Tibial artery (tissue), 4 donors: ENCODE measurements at regions not wholly inside any gene's neighbourhood (a gene's known extent, or its start where the extent isn't known, plus 50 kb on each side); places are given as distances from the start of the nearest gene placed in this dataset.

Experiments used
- DNase-seq, 2 donors: peaks; one replicate each; pipeline ENCODE4 v3.0.0-alpha.2; 2019
- H3K27ac ChIP-seq, 2 donors: fragments of 200-600 bp; sonication (generic) in 1 of 2; 1 replicate in 1 of 2; 2 replicates in 1 of 2; pipeline ENCODE4 v1.5.1; 2018 to 2019; ENCODE audit warnings: mild to moderate bottlenecking in 1 of 2
- H3K27me3 ChIP-seq, 2 donors: fragments of 200-600 bp; sonication (generic) in 1 of 2; one replicate each; pipeline versions ENCODE4 v1.5.1 to v1.6.0; 2016 to 2019
- H3K36me3 ChIP-seq, 3 donors: fragments of 200-600 bp; sonication (generic) in 2 of 3; one replicate each; pipeline ENCODE4 v1.5.1; 2016 to 2019; ENCODE audit warnings: mild to moderate bottlenecking in 2 of 3
- H3K4me1 ChIP-seq, 4 donors: fragments of 200-600 bp; sonication (generic) in 2 of 4; 1 replicate in 3 of 4; 2 replicates in 1 of 4; pipeline ENCODE4 v1.5.1; 2016 to 2019
- H3K4me3 ChIP-seq, 2 donors: fragments of 200-600 bp; sonication (generic) in 1 of 2; 1 replicate in 1 of 2; 2 replicates in 1 of 2; pipeline ENCODE4 v1.5.1; 2018 to 2019; ENCODE audit warnings: mild to moderate bottlenecking in 2 of 2
- H3K9me3 ChIP-seq, 3 donors: fragments of 200-600 bp; sonication (generic) in 1 of 3; one replicate each; pipeline ENCODE4 v1.5.1; 2016 to 2019
- CTCF ChIP-seq, 2 experiments: fragments of 200-600 bp in 1 of 2; fragments of 450-650 bp in 1 of 2; IDR thresholded peaks; one replicate each; pipeline ENCODE4 v1.5.1; 2017 to 2019; ENCODE audit warnings: antibody characterized with exemption in 2 of 2, mild to moderate bottlenecking in 1 of 2, moderate library complexity in 1 of 2
- intact Hi-C: fragments of 100-400 bp; cut with DNase I; formaldehyde crosslinking; loops from one replicate; pipeline ENCODE4 v1.15.0; 2023; ENCODE audit warnings: low total_unique reads

- Histone ChIP-seq H3K9me3 (no peaks in the 10 kb centered on the region), H3K36me3 (no peaks in the 10 kb centered on the region), H3K4me3 (no peak overlapping the region), H3K4me1 (no peaks in the 10 kb centered on the region), H3K27ac (no peak overlapping the region), H3K27me3 (no peaks in the 10 kb centered on the region)
- DNase-seq = no peak
- intact Hi-C loops = no loop called here
- no peak for TF ChIP-seq CTCF (IDR thresholded peaks at IDR 0.05)
Observed at GRCh38 chr15:35880896-35881295, 334.9 kb upstream of the DPH6 start.

GRCh38 chr15:35885870-35886269, 339.9 kb upstream of the DPH6 start:
- DNase-seq = no peak
- no peaks in the 10 kb centered on the region for H3K4me1 ChIP-seq
- H3K36me3 ChIP-seq = no peaks in the 10 kb centered on the region
- H3K27ac ChIP-seq = no peak overlapping the region
- no peaks in the 10 kb centered on the region for H3K27me3 ChIP-seq
- intact Hi-C loops = no loop called here
- H3K9me3 ChIP-seq = no peaks in the 10 kb centered on the region
- no peak overlapping the region for H3K4me3 ChIP-seq
- no peak for TF ChIP-seq CTCF (IDR thresholded peaks at IDR 0.05)

GRCh38 chr15:35886765-35887164, 340.8 kb upstream of the DPH6 start:
- intact Hi-C loops = no loop called here
- DNase-seq = no peak
- H3K36me3 ChIP-seq = no peaks in the 10 kb centered on the region

GRCh38 chr15:35888815-35889214, 342.9 kb upstream of the DPH6 start:
- Histone ChIP-seq H3K27ac (no peak overlapping the region), H3K9me3 (no peaks in the 10 kb centered on the region), H3K36me3 (no peaks in the 10 kb centered on the region), H3K4me3 (no peak overlapping the region), H3K27me3 (no peaks in the 10 kb centered on the region), H3K4me1 (no peaks in the 10 kb centered on the region)
- intact Hi-C loops = no loop called here
- no peak for TF ChIP-seq CTCF (IDR thresholded peaks at IDR 0.05)
- DNase-seq = no peak

More at GRCh38 chr15:35886765-35887164, 340.8 kb upstream of the DPH6 start:
- no peak overlapping the region for H3K4me3 ChIP-seq
- TF ChIP-seq CTCF (IDR thresholded peaks at IDR 0.05) = no peak
- no peaks in the 10 kb centered on the region for H3K27me3 ChIP-seq
- no peak overlapping the region for H3K27ac ChIP-seq
- no peaks in the 10 kb centered on the region for H3K9me3 ChIP-seq
- H3K4me1 ChIP-seq = no peaks in the 10 kb centered on the region

DNA sequence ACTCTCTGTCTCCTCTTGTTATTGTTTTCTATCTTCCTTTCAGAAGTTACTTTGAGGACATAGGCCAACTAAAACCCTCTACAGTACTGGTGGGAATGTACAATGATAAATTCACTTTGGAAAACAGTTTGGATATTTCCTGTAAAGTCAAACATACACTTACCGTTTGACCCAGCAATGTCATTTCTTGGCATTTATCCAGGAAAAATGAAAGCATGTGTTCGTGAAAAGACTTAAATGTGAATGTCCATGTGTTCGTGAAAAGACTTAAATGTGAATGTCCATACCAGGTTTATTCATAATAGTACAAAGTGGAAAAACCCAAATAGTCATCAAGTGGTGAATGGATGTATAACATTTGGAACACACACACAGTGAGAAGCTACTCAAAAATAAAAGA, 361.5 kb upstream of the DPH6 start:
- Histone ChIP-seq H3K9me3 (peaks cover 0 to under 1% (median 0%) of the 10 kb centered on the region in 3 donors), H3K27me3 (no peaks in the 10 kb centered on the region), H3K4me3 (no peak overlapping the region), H3K27ac (no peak overlapping the region), H3K4me1 (no peaks in the 10 kb centered on the region), H3K36me3 (no peaks in the 10 kb centered on the region)
- intact Hi-C loops = no loop called here
- no peak for TF ChIP-seq CTCF (IDR thresholded peaks at IDR 0.05)
- no peak for DNase-seq

DNA sequence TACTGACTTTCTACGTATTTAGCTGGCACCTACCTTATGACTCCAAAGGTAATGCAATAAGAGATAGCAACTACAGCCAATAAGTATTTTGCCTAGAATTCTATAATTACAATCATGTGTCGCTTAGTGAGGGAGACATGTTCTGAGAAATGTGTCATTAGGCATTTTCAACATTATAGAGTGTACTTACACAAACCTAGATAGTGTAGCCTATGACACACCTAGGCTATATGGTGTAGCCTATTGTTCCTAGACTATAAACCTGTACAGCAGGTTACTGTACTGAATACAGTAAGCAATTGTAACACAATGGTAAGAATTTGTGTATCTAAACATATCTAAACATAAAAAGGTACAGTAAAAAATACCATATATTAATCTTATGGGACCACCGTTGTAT, 363.4 kb upstream of the DPH6 start:
- Histone ChIP-seq H3K27ac (no peak overlapping the region), H3K4me3 (no peak overlapping the region), H3K9me3 (peaks cover 0 to 6% (median 0%) of the 10 kb centered on the region in 3 donors), H3K4me1 (no peaks in the 10 kb centered on the region), H3K36me3 (no peaks in the 10 kb centered on the region), H3K27me3 (no peaks in the 10 kb centered on the region)
- no peak for DNase-seq
- intact Hi-C loops = no loop called here
- TF ChIP-seq CTCF (IDR thresholded peaks at IDR 0.05) = no peak
